Upper lobe of left lung (tissue), 4 donors: ENCODE measurements at regions not wholly inside any gene's neighbourhood (a gene's known extent, or its start where the extent isn't known, plus 50 kb on each side); places are given as distances from the start of the nearest gene placed in this dataset.

Experiments
- EP300 ChIP-seq, 4 donors: sonication (generic); formaldehyde crosslinking; IDR thresholded peaks; one replicate each; pipeline ENCODE4 v1.5.1; 2017; ENCODE audit warnings: antibody characterized with exemption in 4 of 4, control low read depth in 2 of 4
- POLR2A ChIP-seq, 4 donors: fragments of 450-650 bp; IDR thresholded peaks; one replicate each; pipeline ENCODE4 v1.5.1; 2016 to 2017; ENCODE audit warnings: antibody characterized with exemption in 4 of 4, mild to moderate bottlenecking in 2 of 4
- TF ChIP-seq, protein P1 (sequence below), 6 experiments: fragments of 450-650 bp in 4 of 6; fragments of 200-600 bp in 2 of 6; sonication (generic) in 2 of 6; IDR thresholded peaks; one replicate each; pipeline ENCODE4 v1.5.1; 2016 to 2019; ENCODE audit warnings: antibody characterized with exemption in 6 of 6

DNA sequence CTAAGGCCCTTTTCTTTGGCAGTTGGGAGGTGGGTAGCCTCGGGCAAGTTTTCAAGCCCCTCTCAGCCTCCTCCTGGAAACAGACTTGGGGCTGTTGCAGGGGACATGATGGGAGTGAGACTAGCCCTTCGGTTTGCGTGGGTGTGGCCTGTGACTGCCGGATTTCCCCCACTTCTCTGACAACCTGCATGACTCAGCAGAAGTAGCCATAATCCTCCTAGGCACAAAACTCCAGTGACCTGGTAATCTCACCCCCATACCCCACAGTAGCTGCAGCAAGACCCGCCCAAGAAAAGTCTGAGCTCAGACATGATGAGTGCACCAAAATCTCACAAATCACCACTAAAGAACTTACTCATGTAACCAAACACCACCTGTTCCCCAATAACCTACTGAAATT, 433.7 kb upstream of the AMOT start:
- TF ChIP-seq POLR2A (IDR thresholded peaks at IDR 0.05): no peak
- TF ChIP-seq, protein P1, sequence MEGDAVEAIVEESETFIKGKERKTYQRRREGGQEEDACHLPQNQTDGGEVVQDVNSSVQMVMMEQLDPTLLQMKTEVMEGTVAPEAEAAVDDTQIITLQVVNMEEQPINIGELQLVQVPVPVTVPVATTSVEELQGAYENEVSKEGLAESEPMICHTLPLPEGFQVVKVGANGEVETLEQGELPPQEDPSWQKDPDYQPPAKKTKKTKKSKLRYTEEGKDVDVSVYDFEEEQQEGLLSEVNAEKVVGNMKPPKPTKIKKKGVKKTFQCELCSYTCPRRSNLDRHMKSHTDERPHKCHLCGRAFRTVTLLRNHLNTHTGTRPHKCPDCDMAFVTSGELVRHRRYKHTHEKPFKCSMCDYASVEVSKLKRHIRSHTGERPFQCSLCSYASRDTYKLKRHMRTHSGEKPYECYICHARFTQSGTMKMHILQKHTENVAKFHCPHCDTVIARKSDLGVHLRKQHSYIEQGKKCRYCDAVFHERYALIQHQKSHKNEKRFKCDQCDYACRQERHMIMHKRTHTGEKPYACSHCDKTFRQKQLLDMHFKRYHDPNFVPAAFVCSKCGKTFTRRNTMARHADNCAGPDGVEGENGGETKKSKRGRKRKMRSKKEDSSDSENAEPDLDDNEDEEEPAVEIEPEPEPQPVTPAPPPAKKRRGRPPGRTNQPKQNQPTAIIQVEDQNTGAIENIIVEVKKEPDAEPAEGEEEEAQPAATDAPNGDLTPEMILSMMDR (IDR thresholded peaks at IDR 0.05): no peak
- TF ChIP-seq EP300 (IDR thresholded peaks at IDR 0.05): no peak
